ENCODE measurements at regions not wholly inside any gene's neighbourhood (a gene's known extent, or its start where the extent isn't known, plus 50 kb on each side); places are given as distances from the start of the nearest gene placed in this dataset.
"Not testable (repeated sequence)": the region's sequence is repeated elsewhere in the genome, so short reads cannot be mapped to it uniquely, and the experiment has no call there.

DNA sequence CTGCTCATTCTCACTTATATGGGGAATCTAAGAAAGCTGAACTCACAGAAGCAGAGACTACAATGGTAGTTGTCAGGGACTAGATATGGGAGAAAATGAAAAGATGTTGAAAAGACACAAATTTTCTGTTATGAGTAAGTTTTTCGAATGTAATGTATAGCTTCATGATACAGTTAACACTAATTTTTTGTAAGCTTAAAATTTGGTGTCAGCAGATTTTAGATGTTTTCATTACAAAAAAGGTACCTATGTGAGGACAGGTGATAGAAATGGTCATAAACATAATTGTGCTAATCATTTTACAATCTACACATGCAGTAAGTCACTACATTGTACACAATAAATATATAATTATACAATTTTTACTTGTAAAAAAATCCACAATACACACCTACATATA is 286.6 kb downstream of the ZNF33B start:
- no peak for DNase-seq

DNA sequence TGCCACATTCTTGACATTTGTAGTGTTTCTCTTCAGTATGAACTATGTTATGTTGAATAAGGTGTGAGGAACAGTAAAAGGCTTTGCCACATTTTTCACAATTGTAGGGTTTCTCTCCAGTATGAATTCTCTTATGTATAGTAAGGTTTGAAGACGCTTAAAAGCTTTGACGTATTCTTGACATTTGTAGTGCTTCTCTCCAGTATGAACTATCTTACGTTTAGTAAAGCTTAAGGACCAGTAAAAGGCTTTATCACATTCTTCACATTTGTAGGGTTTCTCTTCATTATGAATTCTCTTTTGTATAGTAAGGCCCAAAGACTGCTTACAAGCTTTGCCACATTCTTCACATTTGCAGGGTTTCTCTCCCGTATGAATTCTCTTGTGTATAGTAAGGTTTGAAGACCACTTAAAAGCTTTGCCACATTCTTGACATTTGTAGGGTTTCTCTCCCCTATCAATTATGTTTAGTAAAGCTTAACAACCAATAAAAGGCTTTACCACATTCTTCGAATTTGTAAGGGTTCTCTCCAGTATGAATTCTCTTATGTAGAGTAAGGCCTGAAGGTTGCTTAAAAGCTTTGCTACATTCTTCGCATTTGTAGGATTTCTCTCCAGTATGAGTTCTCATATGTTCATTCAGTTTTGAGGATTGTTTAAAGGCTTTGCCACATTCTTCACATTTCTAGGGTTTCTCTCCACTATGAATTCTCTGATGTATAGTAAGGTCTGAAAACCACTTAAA is 301.6 kb downstream of the ZNF33B start:
- not testable (repeated sequence) for DNase-seq

DNA sequence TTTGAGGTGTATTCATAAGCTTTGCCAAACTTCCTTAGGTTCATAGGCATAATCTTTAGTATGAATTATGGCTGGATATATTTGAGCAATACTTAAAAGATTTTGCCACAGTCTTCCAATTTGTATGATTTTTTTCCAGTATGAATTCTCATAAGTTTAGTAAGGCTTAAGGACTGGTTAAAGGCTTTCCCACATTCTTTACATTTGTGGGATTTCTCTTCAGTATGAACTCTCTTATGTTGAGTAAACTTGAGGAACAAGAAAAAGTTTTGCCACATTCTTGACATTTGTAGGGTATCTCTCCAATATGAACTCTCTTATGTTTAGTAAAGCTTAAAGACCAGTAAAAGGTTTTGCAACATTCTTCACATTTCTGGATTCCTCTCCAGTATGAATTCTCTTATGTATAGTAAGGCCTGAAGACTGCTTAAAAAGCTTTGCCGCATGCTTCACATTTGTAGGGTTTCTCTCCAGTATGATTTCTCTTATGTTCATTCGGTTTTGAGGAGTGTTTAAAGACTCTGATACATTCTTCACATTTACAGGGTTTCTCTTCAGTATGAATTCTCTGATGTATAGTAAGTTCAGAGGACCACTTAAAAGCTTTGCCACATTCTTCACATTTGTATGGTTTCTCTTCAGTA is 302.6 kb downstream of the ZNF33B start:
- not testable (repeated sequence) for DNase-seq

DNA sequence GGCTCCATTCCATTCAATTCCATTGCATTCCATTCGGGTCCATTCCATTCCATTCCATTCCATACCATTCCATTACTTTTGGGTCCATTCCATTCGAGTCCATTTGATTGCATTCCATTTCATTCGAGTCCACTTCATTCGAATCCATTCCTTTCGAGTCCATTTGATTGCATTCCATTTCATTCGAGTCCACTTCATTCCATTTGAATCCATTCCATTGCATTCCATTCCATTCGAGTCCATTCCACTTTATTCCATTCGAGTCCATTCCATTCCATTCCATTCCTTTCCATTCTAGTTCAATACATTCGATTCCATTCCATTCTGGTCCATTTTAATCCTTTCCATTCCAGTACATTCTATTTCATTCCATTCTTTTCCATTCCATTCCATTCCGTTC is 334.0 kb downstream of the ZNF33B start:
- no peak for DNase-seq

DNA sequence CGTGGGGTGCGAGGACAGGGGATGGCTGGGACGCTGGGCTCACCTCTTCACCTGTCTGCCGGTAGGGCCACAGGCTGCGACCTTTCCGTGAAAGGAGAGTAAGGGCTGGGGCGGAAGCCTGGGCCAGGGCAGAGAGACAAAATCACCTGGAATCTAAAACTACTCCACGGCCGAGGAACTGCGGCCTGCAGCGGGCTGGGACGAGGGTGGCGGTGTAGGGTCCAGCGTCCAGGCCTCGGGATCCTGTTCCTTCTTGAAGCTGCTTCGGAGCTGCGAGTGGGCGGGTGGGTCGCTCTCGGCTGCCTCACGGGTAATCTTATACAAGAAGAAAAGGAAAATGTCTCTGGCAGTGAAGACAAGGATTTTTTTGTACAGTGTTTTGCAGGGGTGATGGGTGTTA is 356.5 kb downstream of the ZNF33B start:
- DNase-seq, result not testable (repeated sequence)

DNA sequence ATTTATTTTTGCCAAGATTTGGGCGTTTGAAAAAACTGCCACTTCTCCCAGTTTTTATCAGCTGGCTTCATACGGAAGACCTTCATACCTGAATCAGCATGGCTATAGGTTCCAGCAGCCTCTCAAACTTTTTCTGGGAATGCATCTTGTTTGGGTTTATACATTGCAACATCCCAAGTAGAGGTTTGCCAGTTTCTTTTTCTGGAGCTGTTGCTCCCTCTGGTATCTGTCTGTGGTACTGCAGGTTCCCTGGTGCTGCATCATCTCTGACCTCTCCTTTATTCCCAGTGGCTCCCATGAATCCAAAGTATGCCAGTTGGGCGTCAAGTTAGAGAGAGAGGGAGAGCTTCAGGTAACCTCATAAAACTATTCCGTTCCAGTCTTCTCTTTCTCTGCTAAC is 368.6 kb downstream of the ZNF33B start:
- not testable (repeated sequence) for DNase-seq

DNA sequence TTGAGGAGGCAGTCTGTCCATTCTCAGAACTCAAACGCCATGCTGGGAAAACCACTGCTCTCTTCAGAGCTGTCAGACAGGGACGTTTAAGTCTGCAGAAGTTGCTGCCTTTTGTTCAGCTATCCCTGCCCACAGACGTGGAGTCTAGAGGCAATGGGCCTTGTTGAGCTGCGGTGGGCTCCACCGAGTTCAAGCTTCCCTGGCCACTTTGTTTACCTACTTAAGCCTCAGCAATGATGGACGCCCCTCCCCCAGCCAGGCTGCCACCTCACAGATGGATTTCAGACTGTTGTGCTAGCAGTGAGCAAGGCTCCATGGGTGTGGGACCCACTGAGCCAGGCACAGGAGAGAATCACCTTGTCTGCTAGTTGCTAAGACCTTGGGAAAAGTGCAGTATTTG is 375.1 kb downstream of the ZNF33B start:
- not testable (repeated sequence) for DNase-seq

DNA sequence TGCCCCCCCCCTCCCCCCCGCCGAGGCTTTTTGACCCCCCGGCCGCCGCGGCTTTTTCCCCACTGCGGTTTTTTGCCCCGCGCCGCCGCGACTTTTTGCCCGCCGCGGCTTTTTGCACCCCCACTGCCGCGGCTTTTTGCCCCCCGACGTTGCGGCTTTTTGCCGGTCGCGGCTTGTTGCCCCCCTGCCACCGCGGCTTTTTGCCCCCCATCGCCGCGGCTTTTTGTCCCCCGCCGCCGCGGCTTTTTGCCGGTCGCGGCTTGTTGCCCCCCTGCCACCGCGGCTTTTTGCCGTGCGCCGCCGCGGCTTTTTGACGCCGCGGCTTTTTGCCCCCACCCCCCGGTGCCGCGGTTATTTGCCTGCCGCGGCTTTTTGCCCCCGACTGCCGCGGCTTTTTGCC is 395.4 kb downstream of the ZNF33B start:
- DNase-seq, result not testable (repeated sequence)

DNA sequence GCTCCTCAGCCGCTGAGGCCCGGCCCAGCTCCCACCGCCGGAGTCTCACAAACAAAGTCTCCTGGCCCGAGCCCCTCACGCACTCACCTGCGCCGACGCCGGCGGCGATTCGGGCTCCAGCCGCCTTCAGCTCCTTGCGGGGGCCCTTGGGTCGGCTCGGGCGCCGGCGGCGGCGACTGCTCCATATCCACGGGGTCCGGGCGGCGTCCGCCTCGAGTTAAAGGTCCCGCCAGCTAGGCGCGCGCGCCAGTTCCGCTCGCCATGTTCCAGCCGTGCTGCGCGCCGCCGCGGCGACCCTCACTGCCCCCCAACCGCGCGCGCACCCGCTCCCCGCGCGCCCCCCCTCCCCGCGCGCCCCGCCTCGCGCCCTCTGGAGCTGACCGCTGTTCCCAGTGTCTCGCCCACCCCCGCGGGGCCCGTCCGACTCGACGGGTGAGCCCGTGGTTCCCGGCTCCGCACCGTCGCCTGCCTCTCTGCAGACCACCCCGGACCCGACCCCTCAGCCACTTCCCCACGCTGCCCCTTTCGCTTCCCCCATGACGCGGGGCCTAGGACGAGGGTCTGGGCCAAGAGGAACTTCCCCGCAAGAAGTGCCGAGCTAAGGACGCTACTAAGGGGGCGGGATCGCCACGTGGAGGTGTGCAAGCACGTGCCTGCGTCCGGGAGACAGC is 396.1 kb downstream of the ZNF33B start:
- no peak for DNase-seq

DNA sequence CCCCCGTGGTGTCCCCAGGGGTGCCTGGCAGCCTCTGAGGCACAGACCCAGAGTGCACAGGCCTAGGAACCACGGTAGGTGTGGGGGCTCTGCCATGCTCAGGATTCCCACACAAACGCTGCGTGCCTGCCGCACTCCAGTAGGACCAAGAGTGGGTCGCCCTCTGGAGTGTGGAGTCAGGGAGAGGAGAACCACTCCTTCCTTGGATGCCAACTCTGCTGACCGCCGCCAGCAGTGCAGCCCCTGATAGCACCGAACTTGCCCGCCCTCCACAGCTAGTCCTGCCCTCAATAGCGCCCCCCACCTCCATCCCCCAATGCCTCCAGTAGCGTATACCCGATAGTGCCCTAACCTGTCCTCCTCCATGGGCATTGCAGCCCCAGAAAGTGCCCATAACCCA is 402.0 kb downstream of the ZNF33B start:
- DNase-seq, result not testable (repeated sequence)

DNA sequence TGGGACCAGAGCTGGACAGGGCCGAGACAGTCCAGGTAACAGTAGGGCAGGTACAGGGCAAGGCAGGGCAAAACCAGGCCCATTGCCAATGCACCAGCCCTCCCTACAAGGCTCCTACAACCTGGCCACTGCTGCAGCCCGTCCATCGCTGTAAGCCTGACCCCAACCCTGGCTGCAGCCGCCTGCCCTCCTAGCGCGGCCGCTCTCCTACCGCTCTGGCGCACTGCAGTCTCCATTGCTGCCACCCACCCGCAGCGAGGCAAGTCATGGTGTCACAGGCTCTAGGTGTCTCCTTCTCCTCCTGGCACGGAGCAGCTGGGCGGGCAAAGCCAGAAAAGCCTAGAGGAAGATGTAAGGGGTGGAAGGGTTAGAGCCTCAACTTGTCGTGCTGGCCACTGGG is 402.6 kb downstream of the ZNF33B start:
- DNase-seq, result not testable (repeated sequence)

DNA sequence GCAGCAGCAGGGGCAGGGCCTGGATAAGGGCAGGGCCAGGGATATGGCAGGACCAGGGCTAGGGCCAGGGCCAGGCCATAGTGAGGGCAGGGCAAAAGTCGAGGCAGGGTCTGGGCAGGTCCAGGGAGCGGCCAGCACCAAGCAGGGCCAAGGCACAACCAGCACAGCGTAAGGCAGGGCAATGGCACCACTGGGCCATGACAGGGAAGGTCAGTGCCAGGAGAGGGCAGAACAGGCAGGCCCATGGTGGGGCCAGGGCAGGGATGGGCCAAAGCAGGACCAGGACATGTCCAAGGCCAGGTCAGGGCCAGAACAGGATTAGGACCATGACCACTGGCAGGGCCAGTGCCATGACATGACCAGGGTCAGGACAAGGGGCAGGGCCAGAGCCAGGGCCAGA is 403.1 kb downstream of the ZNF33B start:
- DNase-seq, result not testable (repeated sequence)

DNA sequence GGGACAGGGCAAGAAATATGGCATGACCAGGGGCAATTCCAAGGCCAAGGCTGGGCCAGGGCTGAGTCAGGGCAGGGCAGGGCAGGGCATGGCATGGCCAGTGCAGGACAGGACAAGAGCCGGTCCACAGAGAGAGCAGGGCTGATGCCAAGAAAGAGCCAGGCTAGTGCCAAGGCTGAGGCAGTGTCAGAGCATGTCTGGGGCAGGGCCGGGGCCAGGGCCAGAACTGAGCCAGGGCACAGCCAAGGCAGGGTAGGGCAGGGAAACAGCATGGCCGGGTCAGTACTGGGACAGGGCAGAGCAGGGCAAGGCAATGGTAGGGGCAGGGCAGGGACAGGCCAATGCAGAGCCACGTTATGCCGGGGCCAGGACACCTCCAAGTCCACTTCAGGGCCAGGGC is 403.9 kb downstream of the ZNF33B start:
- not testable (repeated sequence) for DNase-seq

DNA sequence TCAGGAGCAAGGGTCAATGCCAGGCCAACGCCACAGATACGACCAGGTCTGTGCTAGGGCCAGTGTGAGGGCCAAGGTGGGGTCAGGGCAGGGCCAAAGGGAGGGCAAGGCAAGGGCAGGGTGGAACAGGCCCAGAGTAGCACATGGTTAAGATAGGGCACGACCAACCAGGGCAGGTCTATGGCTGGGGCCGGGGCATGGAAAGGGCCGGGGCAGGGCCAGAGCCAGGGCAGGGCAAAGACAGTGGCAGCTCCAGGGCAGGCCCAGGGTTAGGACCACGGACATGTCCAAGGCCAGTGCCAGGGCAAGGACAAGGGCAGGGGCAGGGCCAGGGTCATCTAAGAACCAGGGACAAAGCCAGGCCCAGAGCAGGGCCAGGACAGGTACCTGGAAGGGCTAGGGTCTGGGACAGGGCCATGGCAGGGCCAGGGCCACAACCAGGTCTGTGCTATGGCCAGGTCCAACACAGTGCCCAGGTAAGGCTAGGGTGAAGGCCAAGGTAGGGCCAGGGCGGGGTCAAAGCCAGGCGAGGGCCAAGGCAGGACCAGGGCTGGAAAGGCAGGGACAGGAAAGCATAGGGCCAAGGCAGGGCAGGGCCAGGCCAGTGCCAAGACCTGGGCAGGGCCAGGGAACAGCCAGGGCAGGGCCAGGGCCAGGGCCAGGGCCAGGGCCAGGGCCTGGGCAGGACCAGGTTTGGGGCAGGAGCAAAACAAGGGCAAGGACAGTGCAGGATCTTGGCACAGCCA is 404.7 kb downstream of the ZNF33B start:
- not testable (repeated sequence) for DNase-seq

DNA sequence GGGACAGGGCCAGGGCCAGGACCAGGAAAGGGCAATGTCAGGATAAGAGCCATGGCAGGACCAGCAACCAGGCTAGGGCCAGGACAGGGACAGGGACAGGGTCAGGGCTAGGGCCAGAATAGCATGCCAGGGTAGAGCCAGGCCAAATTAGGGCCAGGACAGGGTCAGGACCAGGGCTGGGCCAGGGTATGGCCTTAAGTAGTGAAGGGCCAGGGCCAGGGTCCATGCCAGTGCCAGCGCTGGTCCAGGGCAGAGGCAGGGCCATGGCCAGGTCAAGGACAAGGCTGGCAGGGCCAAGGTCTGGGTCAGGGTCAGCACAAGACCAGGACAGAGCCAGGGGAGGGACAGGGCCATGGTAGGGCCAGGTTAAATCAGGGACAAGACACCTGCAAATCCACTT is 405.4 kb downstream of the ZNF33B start:
- not testable (repeated sequence) for DNase-seq

DNA sequence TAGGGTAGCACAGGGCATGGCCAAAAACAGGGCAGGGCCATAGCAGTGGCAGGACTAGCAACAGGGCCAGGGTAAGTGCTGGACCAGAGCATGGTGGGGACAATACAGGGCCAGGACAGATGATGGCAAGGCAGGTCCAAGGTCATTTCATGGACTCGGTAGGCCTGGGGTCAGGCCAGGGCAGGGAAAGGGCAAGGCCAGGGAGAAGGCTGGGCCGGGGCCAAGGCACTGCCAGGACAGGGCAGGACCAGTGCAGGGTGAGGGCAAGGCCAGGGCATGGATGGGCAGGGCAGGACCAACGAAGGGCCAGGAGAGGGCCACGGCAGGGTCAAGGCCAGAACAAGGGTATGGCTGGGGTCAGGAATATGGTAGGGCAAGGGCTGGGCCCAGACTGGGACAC is 407.6 kb downstream of the ZNF33B start:
- not testable (repeated sequence) for DNase-seq

DNA sequence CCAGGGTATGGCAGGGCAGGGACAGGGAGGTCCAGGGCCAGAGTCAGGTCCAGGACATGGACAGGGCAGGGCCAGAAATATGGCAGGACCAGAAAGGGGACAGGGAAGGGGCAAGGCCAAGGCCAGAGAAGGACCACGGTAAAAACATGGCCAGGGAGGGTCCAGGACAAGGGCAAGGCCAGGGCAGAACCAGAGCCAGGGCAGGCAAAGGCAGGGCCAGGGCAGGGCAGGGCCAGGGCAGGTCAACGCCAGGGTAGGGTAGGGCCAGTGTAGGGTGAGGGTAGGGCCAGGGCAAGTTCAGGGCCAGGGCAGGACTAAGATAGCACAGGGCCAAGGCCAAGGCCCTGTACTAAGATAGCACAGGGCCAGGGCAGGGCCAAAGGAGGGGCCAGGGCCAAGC is 408.3 kb downstream of the ZNF33B start:
- not testable (repeated sequence) for DNase-seq

DNA sequence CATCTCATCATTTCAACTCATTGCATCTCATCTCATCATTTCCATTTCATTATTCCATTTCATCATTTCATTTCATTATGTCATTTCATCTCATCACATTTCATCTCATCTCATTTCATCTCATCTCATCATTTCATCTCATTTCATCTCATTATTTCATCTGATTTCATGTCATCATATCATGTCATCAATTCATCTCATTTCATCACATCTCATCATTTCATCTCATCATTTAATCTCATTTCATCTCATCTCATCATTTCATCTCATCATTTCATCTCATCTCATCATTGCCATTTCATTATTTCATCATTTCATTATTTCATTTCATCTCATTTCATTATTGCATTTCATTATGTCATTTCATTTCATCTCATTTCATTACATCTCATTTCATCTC is 410.5 kb downstream of the ZNF33B start:
- not testable (repeated sequence) for DNase-seq

DNA sequence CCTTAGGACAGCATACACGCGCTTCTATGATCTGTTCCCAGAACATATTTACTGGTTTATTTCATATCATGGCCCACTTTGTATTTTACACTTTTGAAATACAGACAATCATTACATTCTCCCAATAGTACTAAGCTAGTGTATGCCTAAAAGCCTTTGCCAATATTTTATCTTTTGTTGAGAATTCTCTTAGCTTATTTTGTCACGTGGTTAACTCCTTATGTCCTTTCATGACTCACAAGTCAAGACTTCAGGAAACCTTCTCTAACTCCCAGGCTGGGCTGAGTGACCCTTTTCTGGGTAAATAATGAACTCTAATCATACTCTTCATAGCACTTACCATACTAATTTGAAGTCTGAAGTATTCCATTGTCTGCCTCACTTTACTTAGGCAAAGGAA is 444.8 kb downstream of the ZNF33B start:
- not testable (repeated sequence) for DNase-seq

DNA sequence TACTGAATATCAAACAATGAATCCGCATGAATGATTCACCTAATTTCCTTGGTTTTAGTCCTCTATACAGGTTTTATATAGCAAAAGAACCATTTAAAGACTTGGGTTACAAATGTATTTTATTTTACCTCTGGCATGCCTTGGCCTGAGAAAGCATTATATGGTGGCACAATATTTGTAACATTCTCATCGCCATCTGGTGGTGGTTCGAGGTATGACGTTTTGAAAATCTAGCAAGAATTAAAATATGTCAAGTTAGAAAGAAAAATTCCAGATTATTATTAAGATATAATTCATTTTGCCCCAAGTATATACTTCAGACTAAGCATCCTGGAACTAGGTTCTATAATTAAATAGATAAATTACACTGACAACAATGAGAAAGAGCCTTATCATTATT is 445.9 kb downstream of the ZNF33B start:
- DNase-seq, result peak; percentile 45

DNA sequence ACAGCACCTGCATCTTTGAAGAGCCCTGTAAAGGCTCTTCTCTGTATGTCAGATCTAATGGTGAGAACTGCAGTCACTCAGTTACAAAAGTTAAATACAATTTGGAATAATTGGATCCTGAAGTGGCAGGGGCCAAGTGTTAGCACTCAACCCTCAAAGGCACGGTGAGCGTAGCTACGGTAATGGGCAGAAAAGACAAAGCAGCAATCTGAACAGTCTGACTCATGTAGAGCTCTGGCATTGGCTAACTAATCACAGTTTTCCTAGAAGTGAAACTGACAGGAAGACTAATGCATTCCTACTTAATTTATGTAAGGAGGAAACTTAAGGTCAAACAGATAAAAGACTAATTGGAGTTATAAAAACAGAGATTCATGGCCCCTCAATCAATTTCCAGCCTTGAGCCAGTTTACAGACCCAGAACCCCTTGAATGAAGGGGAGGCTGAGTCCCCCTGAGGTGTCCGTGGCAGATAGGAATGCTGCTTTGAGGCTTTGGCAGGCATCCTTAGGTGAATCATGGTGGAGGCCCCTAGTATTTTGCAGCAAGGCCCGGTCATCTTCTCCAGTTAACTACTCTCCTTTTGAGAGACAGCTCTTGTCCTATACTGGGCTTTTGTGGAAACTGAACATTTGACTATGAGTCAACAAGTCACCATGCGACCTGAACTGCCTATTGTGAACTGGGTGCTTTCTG is 450.7 kb downstream of the ZNF33B start:
- DNase-seq, result not testable (repeated sequence)
